ENCODE measurements at regions not wholly inside any gene's neighbourhood (a gene's known extent, or its start where the extent isn't known, plus 50 kb on each side); places are given as distances from the start of the nearest gene placed in this dataset.

GRCh38 chr13:23995283-23996073 lies 98.2 kb upstream of the C1QTNF9B start:
- intact Hi-C loops (cut with DNase I, micrococcal nuclease): no loop called here
- DNase-seq (no peak), ATAC-seq (no peak)
- H3K4me3 ChIP-seq: no peak overlapping the region
- TF ChIP-seq, protein P1, sequence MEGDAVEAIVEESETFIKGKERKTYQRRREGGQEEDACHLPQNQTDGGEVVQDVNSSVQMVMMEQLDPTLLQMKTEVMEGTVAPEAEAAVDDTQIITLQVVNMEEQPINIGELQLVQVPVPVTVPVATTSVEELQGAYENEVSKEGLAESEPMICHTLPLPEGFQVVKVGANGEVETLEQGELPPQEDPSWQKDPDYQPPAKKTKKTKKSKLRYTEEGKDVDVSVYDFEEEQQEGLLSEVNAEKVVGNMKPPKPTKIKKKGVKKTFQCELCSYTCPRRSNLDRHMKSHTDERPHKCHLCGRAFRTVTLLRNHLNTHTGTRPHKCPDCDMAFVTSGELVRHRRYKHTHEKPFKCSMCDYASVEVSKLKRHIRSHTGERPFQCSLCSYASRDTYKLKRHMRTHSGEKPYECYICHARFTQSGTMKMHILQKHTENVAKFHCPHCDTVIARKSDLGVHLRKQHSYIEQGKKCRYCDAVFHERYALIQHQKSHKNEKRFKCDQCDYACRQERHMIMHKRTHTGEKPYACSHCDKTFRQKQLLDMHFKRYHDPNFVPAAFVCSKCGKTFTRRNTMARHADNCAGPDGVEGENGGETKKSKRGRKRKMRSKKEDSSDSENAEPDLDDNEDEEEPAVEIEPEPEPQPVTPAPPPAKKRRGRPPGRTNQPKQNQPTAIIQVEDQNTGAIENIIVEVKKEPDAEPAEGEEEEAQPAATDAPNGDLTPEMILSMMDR (IDR thresholded peaks at IDR 0.05): no peak
- H3K4me1 ChIP-seq (ENCODE audit: low read depth): peaks cover 9% of the 10 kb centered on the region
- H3K9me3 ChIP-seq: no peaks in the 10 kb centered on the region
- H3K36me3 ChIP-seq (ENCODE audit: low read depth): no peaks in the 10 kb centered on the region

- DNase-seq (no peak), ATAC-seq (no peak)
- no peaks in the 10 kb centered on the region for H3K36me3 ChIP-seq (ENCODE audit: low read depth)
- H3K9me3 ChIP-seq: no peaks in the 10 kb centered on the region
- intact Hi-C loops (cut with DNase I, micrococcal nuclease): no loop called here
- TF ChIP-seq, protein P1 (IDR thresholded peaks at IDR 0.05): no peak
- H3K4me3 ChIP-seq: no peak overlapping the region
- no peaks in the 10 kb centered on the region for H3K4me1 ChIP-seq (ENCODE audit: low read depth)
Measured at GRCh38 chr13:23996456-23996855, 99.2 kb upstream of the C1QTNF9B start.

DNA sequence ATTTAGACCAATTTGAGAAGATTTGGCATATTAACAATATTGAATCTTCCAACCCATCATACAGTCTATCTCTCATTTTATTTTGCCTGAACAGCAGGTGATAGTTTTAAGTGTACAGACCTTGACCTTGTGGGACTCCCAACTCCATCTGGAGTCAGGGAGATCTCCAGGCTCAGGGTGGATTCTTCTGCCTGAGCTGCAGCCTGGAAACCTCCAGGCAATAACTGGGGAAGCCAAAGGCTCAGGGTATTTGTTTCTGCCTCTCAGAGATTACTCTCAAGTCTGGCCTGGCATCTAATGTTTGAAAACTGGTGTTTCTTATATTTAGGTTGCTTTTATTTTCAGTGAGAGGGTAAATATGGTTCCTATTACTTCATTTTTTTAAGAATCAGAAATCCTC lies 102.1 kb upstream of the C1QTNF9B start:
- TF ChIP-seq, protein P1 (IDR thresholded peaks at IDR 0.05): no peak
- Histone ChIP-seq H3K9me3 (no peaks in the 10 kb centered on the region), H3K4me3 (no peak overlapping the region), H3K4me1 (ENCODE audit: low read depth) (no peaks in the 10 kb centered on the region), H3K36me3 (ENCODE audit: low read depth) (no peaks in the 10 kb centered on the region)
- no peak for DNase-seq
- intact Hi-C loops (cut with DNase I, micrococcal nuclease): no loop called here
- ATAC-seq: no peak

GRCh38 chr13:24002206-24002815 lies 105.0 kb upstream of the C1QTNF9B start:
- intact Hi-C loops (cut with DNase I, micrococcal nuclease): no loop called here
- ATAC-seq: no peak

DNA sequence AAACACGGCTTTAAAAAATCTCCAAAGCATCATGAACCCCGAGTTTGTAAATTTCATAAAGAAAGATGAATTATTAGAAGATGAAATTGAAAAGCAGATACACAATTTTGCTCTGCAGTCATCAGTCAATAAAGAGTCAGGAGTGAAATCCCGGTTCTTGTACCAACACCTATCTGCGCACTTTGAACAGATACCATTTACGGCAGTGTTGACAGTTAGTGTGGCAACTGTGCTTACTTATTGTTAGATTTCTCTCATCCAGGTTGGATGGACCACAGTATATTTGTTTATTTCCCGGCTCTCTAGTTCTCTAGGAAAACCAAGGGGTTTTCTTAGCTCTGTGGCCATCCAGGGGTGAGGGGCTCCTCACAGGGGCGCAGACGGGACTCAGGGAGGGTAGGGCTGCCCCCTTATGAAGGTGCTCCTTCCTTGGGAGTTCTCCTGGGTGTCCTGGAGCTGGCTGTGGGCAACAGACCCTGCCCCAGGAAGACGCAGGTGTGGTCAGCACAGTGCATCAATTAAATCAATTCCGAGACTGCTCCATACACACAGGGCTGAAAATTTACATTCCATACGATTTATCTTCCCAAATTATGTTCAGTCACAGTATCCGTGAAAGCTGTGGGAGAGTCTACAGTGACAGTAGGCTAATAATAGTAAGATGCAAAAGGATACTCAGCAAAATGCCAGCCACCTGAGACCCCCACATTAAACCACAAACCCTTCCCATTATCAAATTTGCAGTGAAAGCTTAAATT lies 107.0 kb upstream of the C1QTNF9B start:
- Histone ChIP-seq H3K4me3 (no peak overlapping the region), H3K4me1 (ENCODE audit: low read depth) (no peaks in the 10 kb centered on the region), H3K9me3 (no peaks in the 10 kb centered on the region), H3K36me3 (ENCODE audit: low read depth) (no peaks in the 10 kb centered on the region)
- DNase-seq: no peak
- TF ChIP-seq, protein P1 (IDR thresholded peaks at IDR 0.05): no peak
- intact Hi-C loops (cut with DNase I, micrococcal nuclease): no loop called here
- no peak for ATAC-seq

More at GRCh38 chr13:24002206-24002815, 105.0 kb upstream of the C1QTNF9B start:
- TF ChIP-seq, protein P1 (IDR thresholded peaks at IDR 0.05): no peak
- H3K9me3 ChIP-seq: no peaks in the 10 kb centered on the region
- H3K4me1 ChIP-seq (ENCODE audit: low read depth): no peaks in the 10 kb centered on the region
- H3K36me3 ChIP-seq (ENCODE audit: low read depth): no peaks in the 10 kb centered on the region
- DNase-seq: no peak
- no peak overlapping the region for H3K4me3 ChIP-seq

All from mucosa of descending colon (tissue), 3 donors.